ENCODE measurements at regions not wholly inside any gene's neighbourhood (a gene's known extent, or its start where the extent isn't known, plus 50 kb on each side); places are given as distances from the start of the nearest gene placed in this dataset.
"Not testable (repeated sequence)": the region's sequence is repeated elsewhere in the genome, so short reads cannot be mapped to it uniquely, and the experiment has no call there.

- H3K27me3 ChIP-seq (ENCODE audit: control insufficient read depth in 3 of 3, insufficient read depth in 3 of 3, low read length in 3 of 3); H3K27ac ChIP-seq (ENCODE audit: low read depth, low read length); H3K4me1 ChIP-seq (ENCODE audit: control insufficient read depth in 3 of 3, insufficient read depth in 3 of 3, low read length in 3 of 3); H3K36me3 ChIP-seq (ENCODE audit: control insufficient read depth in 3 of 3, insufficient read depth in 3 of 3, low read length in 3 of 3); H3K9ac ChIP-seq (ENCODE audit: low read depth in 1 of 3, low read length in 3 of 3); H3K9me3 ChIP-seq (ENCODE audit: control insufficient read depth in 3 of 3, low read length in 3 of 3); H3K4me3 ChIP-seq (ENCODE audit: low read length in 3 of 3): not testable (repeated sequence)
These were observed 218.0 kb upstream of the C1QTNF3 start for GRCh38 chr5:34261020-34261419.

- H3K9ac ChIP-seq (ENCODE audit: low read depth in 1 of 3, low read length in 3 of 3); H3K4me1 ChIP-seq (ENCODE audit: control insufficient read depth in 3 of 3, insufficient read depth in 3 of 3, low read length in 3 of 3); H3K4me3 ChIP-seq (ENCODE audit: low read length in 3 of 3); H3K36me3 ChIP-seq (ENCODE audit: control insufficient read depth in 3 of 3, insufficient read depth in 3 of 3, low read length in 3 of 3); H3K27me3 ChIP-seq (ENCODE audit: control insufficient read depth in 3 of 3, insufficient read depth in 3 of 3, low read length in 3 of 3); H3K9me3 ChIP-seq (ENCODE audit: control insufficient read depth in 3 of 3, low read length in 3 of 3); H3K27ac ChIP-seq (ENCODE audit: low read depth, low read length): not testable (repeated sequence)
These were observed 223.1 kb upstream of the C1QTNF3 start for GRCh38 chr5:34266151-34266550.

- H3K36me3 ChIP-seq (ENCODE audit: control insufficient read depth in 3 of 3, insufficient read depth in 3 of 3, low read length in 3 of 3); H3K4me3 ChIP-seq (ENCODE audit: low read length in 3 of 3); H3K27me3 ChIP-seq (ENCODE audit: control insufficient read depth in 3 of 3, insufficient read depth in 3 of 3, low read length in 3 of 3); H3K27ac ChIP-seq (ENCODE audit: low read depth, low read length); H3K9me3 ChIP-seq (ENCODE audit: control insufficient read depth in 3 of 3, low read length in 3 of 3); H3K9ac ChIP-seq (ENCODE audit: low read depth in 1 of 3, low read length in 3 of 3); H3K4me1 ChIP-seq (ENCODE audit: control insufficient read depth in 3 of 3, insufficient read depth in 3 of 3, low read length in 3 of 3): not testable (repeated sequence)
These were observed 253.7 kb upstream of the C1QTNF3 start for GRCh38 chr5:34296759-34297158.

GRCh38 chr5:34329201-34329600, 286.2 kb upstream of the C1QTNF3 start:
- H3K27ac ChIP-seq (ENCODE audit: low read depth, low read length); H3K27me3 ChIP-seq (ENCODE audit: control insufficient read depth in 3 of 3, insufficient read depth in 3 of 3, low read length in 3 of 3); H3K36me3 ChIP-seq (ENCODE audit: control insufficient read depth in 3 of 3, insufficient read depth in 3 of 3, low read length in 3 of 3); H3K9me3 ChIP-seq (ENCODE audit: control insufficient read depth in 3 of 3, low read length in 3 of 3); H3K9ac ChIP-seq (ENCODE audit: low read depth in 1 of 3, low read length in 3 of 3); H3K4me3 ChIP-seq (ENCODE audit: low read length in 3 of 3); H3K4me1 ChIP-seq (ENCODE audit: control insufficient read depth in 3 of 3, insufficient read depth in 3 of 3, low read length in 3 of 3): not testable (repeated sequence)

- H3K27ac ChIP-seq (ENCODE audit: low read depth, low read length); H3K27me3 ChIP-seq (ENCODE audit: control insufficient read depth in 3 of 3, insufficient read depth in 3 of 3, low read length in 3 of 3); H3K9ac ChIP-seq (ENCODE audit: low read depth in 1 of 3, low read length in 3 of 3); H3K36me3 ChIP-seq (ENCODE audit: control insufficient read depth in 3 of 3, insufficient read depth in 3 of 3, low read length in 3 of 3); H3K4me3 ChIP-seq (ENCODE audit: low read length in 3 of 3); H3K4me1 ChIP-seq (ENCODE audit: control insufficient read depth in 3 of 3, insufficient read depth in 3 of 3, low read length in 3 of 3); H3K9me3 ChIP-seq (ENCODE audit: control insufficient read depth in 3 of 3, low read length in 3 of 3): not testable (repeated sequence)
These were observed 286.6 kb upstream of the C1QTNF3 start for GRCh38 chr5:34329611-34330108.

GRCh38 chr5:34331928-34332454, 289.0 kb upstream of the C1QTNF3 start:
- H3K4me1 ChIP-seq (ENCODE audit: control insufficient read depth in 3 of 3, insufficient read depth in 3 of 3, low read length in 3 of 3); H3K9ac ChIP-seq (ENCODE audit: low read depth in 1 of 3, low read length in 3 of 3); H3K27ac ChIP-seq (ENCODE audit: low read depth, low read length); H3K9me3 ChIP-seq (ENCODE audit: control insufficient read depth in 3 of 3, low read length in 3 of 3); H3K36me3 ChIP-seq (ENCODE audit: control insufficient read depth in 3 of 3, insufficient read depth in 3 of 3, low read length in 3 of 3); H3K4me3 ChIP-seq (ENCODE audit: low read length in 3 of 3); H3K27me3 ChIP-seq (ENCODE audit: control insufficient read depth in 3 of 3, insufficient read depth in 3 of 3, low read length in 3 of 3): not testable (repeated sequence)

GRCh38 chr5:34339408-34340001, 296.5 kb upstream of the C1QTNF3 start:
- H3K4me1 ChIP-seq (ENCODE audit: control insufficient read depth in 3 of 3, insufficient read depth in 3 of 3, low read length in 3 of 3); H3K27me3 ChIP-seq (ENCODE audit: control insufficient read depth in 3 of 3, insufficient read depth in 3 of 3, low read length in 3 of 3); H3K36me3 ChIP-seq (ENCODE audit: control insufficient read depth in 3 of 3, insufficient read depth in 3 of 3, low read length in 3 of 3); H3K9ac ChIP-seq (ENCODE audit: low read depth in 1 of 3, low read length in 3 of 3); H3K9me3 ChIP-seq (ENCODE audit: control insufficient read depth in 3 of 3, low read length in 3 of 3); H3K27ac ChIP-seq (ENCODE audit: low read depth, low read length); H3K4me3 ChIP-seq (ENCODE audit: low read length in 3 of 3): not testable (repeated sequence)

- H3K9me3 ChIP-seq (ENCODE audit: control insufficient read depth in 3 of 3, low read length in 3 of 3); H3K4me1 ChIP-seq (ENCODE audit: control insufficient read depth in 3 of 3, insufficient read depth in 3 of 3, low read length in 3 of 3): not testable (repeated sequence)
These were observed 301.7 kb upstream of the RAI14 start for GRCh38 chr5:34354440-34354839.

GRCh38 chr5:34371417-34371816, 284.7 kb upstream of the RAI14 start:
- not testable (repeated sequence) for H3K36me3 ChIP-seq (ENCODE audit: control insufficient read depth in 3 of 3, insufficient read depth in 3 of 3, low read length in 3 of 3); H3K4me1 ChIP-seq (ENCODE audit: control insufficient read depth in 3 of 3, insufficient read depth in 3 of 3, low read length in 3 of 3); H3K9me3 ChIP-seq (ENCODE audit: control insufficient read depth in 3 of 3, low read length in 3 of 3); H3K9ac ChIP-seq (ENCODE audit: low read depth in 1 of 3, low read length in 3 of 3); H3K27me3 ChIP-seq (ENCODE audit: control insufficient read depth in 3 of 3, insufficient read depth in 3 of 3, low read length in 3 of 3); H3K4me3 ChIP-seq (ENCODE audit: low read length in 3 of 3); H3K27ac ChIP-seq (ENCODE audit: low read depth, low read length)

More at GRCh38 chr5:34354440-34354839, 301.7 kb upstream of the RAI14 start:
- not testable (repeated sequence) for H3K27me3 ChIP-seq (ENCODE audit: control insufficient read depth in 3 of 3, insufficient read depth in 3 of 3, low read length in 3 of 3); H3K27ac ChIP-seq (ENCODE audit: low read depth, low read length); H3K9ac ChIP-seq (ENCODE audit: low read depth in 1 of 3, low read length in 3 of 3); H3K36me3 ChIP-seq (ENCODE audit: control insufficient read depth in 3 of 3, insufficient read depth in 3 of 3, low read length in 3 of 3); H3K4me3 ChIP-seq (ENCODE audit: low read length in 3 of 3)

GRCh38 chr5:34371817-34372216, 284.3 kb upstream of the RAI14 start:
- H3K27me3 ChIP-seq (ENCODE audit: control insufficient read depth in 3 of 3, insufficient read depth in 3 of 3, low read length in 3 of 3); H3K9ac ChIP-seq (ENCODE audit: low read depth in 1 of 3, low read length in 3 of 3); H3K36me3 ChIP-seq (ENCODE audit: control insufficient read depth in 3 of 3, insufficient read depth in 3 of 3, low read length in 3 of 3); H3K9me3 ChIP-seq (ENCODE audit: control insufficient read depth in 3 of 3, low read length in 3 of 3); H3K4me3 ChIP-seq (ENCODE audit: low read length in 3 of 3); H3K4me1 ChIP-seq (ENCODE audit: control insufficient read depth in 3 of 3, insufficient read depth in 3 of 3, low read length in 3 of 3); H3K27ac ChIP-seq (ENCODE audit: low read depth, low read length): not testable (repeated sequence)

- H3K9ac ChIP-seq (ENCODE audit: low read depth in 1 of 3, low read length in 3 of 3); H3K4me3 ChIP-seq (ENCODE audit: low read length in 3 of 3); H3K27ac ChIP-seq (ENCODE audit: low read depth, low read length); H3K9me3 ChIP-seq (ENCODE audit: control insufficient read depth in 3 of 3, low read length in 3 of 3); H3K36me3 ChIP-seq (ENCODE audit: control insufficient read depth in 3 of 3, insufficient read depth in 3 of 3, low read length in 3 of 3); H3K27me3 ChIP-seq (ENCODE audit: control insufficient read depth in 3 of 3, insufficient read depth in 3 of 3, low read length in 3 of 3); H3K4me1 ChIP-seq (ENCODE audit: control insufficient read depth in 3 of 3, insufficient read depth in 3 of 3, low read length in 3 of 3): not testable (repeated sequence)
These were observed 283.4 kb upstream of the RAI14 start for GRCh38 chr5:34372739-34373138.

Measured in skeletal muscle tissue (tissue), 3 donors.